ENCODE measurements at regions not wholly inside any gene's neighbourhood (a gene's known extent, or its start where the extent isn't known, plus 50 kb on each side); places are given as distances from the start of the nearest gene placed in this dataset.

DNA sequence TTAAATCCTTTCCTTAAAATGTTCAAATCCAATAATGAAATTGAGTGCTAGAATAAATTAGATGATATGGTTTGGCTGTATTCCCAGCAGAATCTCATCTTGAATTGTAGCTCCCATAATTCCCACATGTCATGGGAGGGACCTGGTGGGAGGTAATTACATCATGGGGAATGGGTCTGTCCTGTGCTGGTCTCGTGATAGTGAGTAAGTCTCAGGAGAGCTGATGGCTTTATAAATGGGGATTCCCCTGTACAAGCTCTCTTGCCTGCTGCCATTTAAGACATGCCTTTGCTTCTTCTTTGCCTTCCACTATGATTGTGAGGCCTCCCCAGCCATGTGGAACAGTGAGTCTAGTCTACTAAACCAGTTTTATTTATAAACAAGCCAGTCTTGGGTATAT is 508.5 kb downstream of the ETNK1 start:
- Histone ChIP-seq H2BK15ac (ENCODE audit: low read depth, poor library complexity, severe bottlenecking) (no peak overlapping the region), H3K4me2 (ENCODE audit: low read length, poor library complexity, severe bottlenecking) (no peak overlapping the region), H3K4me1 (ENCODE audit: control insufficient read depth, insufficient read depth, low read depth, low read length) (no peaks in the 10 kb centered on the region), H4K91ac (ENCODE audit: low read length) (no peak overlapping the region), H2AFZ (ENCODE audit: low read depth, low read length) (no peak overlapping the region), H3K14ac (ENCODE audit: low read length in 2 of 2) (no peak overlapping the region), H3K9me3 (ENCODE audit: control insufficient read depth, low read length) (no peaks in the 10 kb centered on the region), H3K23ac (ENCODE audit: low read length in 2 of 2) (no peak overlapping the region), H3K18ac (ENCODE audit: low read depth in 1 of 2, low read length in 2 of 2) (no peak overlapping the region), H3K9ac (ENCODE audit: low read length) (no peak overlapping the region), H2AK5ac (ENCODE audit: low read length, severe bottlenecking) (no peak overlapping the region), H4K8ac (ENCODE audit: low read length) (no peak overlapping the region), H3K4ac (ENCODE audit: low read depth in 1 of 2, low read length in 2 of 2) (no peak overlapping the region), H2BK5ac (ENCODE audit: low read depth, low read length, poor library complexity, severe bottlenecking) (no peak overlapping the region), H2BK120ac (ENCODE audit: low read depth, low read length) (no peak overlapping the region), H3K36me3 (ENCODE audit: control insufficient read depth in 1 of 2, insufficient read depth in 2 of 2, low read depth in 1 of 2, low read length in 2 of 2) (no peaks in the 10 kb centered on the region), H3K27ac (ENCODE audit: low read length, poor library complexity, severe bottlenecking) (no peak overlapping the region), H2BK12ac (ENCODE audit: low read length in 2 of 2) (no peak overlapping the region), H3K79me1 (replicated peaks; ENCODE audit: low read length, poor library complexity, severe bottlenecking) (no peaks in the 10 kb centered on the region), H3K4me3 (ENCODE audit: insufficient read depth in 1 of 2, low read depth in 1 of 2, low read length in 2 of 2) (no peak overlapping the region), H3K27me3 (ENCODE audit: control insufficient read depth in 1 of 2, insufficient read depth in 1 of 2, low read length in 2 of 2) (no peaks in the 10 kb centered on the region)
- no peak for DNase-seq
- WGBS: 88% methylated on average over 1 of the region's 1 CpG

DNA sequence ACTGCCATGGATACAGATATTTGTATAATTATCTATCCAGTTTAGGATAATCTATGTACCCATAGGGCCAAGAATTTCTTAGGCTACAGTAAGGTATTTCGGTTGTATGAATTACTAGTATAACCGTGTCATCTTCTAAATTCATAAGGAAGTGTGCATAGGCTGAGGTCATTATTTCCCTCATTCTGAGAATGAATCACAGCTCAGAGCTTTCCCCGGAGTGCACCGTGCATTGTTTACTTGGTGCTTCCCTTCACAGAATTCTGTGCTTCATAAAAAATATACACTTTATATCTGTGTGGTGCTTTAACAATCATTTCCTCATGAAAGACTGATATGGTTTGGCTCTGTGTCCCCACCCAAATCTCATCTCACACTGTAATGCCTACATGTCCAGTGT is 514.1 kb downstream of the ETNK1 start:
- no peak overlapping the region for H4K91ac ChIP-seq (ENCODE audit: low read length)
- no peak overlapping the region for H3K4me2 ChIP-seq (ENCODE audit: low read length, poor library complexity, severe bottlenecking)
- 100% methylated on average over 2 of the region's 4 CpGs for WGBS

DNA sequence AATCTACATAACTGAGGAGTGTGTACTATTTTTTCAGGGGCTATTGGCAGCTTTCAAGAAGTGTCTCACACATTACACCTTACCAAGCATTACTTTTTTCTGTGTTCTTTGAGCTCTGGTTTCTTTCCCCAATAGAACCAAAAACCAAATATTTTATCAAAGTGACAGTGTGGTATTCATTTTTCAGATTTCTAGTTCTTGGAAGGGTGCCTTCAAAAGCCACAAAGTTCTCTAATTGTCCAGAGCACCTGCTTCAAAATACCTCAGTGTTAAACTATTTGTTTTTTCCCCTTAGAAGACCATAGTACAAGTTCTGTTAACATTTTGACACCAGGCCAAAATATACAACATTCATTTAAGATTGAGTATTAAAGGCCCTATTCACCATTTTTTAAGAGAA is 515.7 kb downstream of the ETNK1 start:
- H3K27me3 ChIP-seq (ENCODE audit: control insufficient read depth in 1 of 2, insufficient read depth in 1 of 2, low read length in 2 of 2): no peaks in the 10 kb centered on the region
- peaks cover 10% of the 10 kb centered on the region for H3K9me3 ChIP-seq (ENCODE audit: control insufficient read depth, low read length)
- peaks cover 2% of the 10 kb centered on the region for H3K4me1 ChIP-seq (ENCODE audit: control insufficient read depth, insufficient read depth, low read depth, low read length)
- H2AFZ ChIP-seq (ENCODE audit: low read depth, low read length): no peak overlapping the region
- no peaks in the 10 kb centered on the region for H3K79me1 ChIP-seq (replicated peaks; ENCODE audit: low read length, poor library complexity, severe bottlenecking)
- H3K4me3 ChIP-seq (ENCODE audit: insufficient read depth in 1 of 2, low read depth in 1 of 2, low read length in 2 of 2): no peak overlapping the region
- H2BK12ac ChIP-seq (ENCODE audit: low read length in 2 of 2): no peak overlapping the region
- H3K23ac ChIP-seq (ENCODE audit: low read length in 2 of 2): no peak overlapping the region
- no peak overlapping the region for H4K91ac ChIP-seq (ENCODE audit: low read length)
- H2BK120ac ChIP-seq (ENCODE audit: low read depth, low read length): no peak overlapping the region
- DNase-seq: no peak
- no peak overlapping the region for H4K8ac ChIP-seq (ENCODE audit: low read length)
- H3K9ac ChIP-seq (ENCODE audit: low read length): no peak overlapping the region
- H3K27ac ChIP-seq (ENCODE audit: low read length, poor library complexity, severe bottlenecking): no peak overlapping the region
- no peak overlapping the region for H2AK5ac ChIP-seq (ENCODE audit: low read length, severe bottlenecking)
- H2BK5ac ChIP-seq (ENCODE audit: low read depth, low read length, poor library complexity, severe bottlenecking): no peak overlapping the region
- no peak overlapping the region for H3K4me2 ChIP-seq (ENCODE audit: low read length, poor library complexity, severe bottlenecking)
- no peak overlapping the region for H3K18ac ChIP-seq (ENCODE audit: low read depth in 1 of 2, low read length in 2 of 2)
- no peaks in the 10 kb centered on the region for H3K36me3 ChIP-seq (ENCODE audit: control insufficient read depth in 1 of 2, insufficient read depth in 2 of 2, low read depth in 1 of 2, low read length in 2 of 2)
- no peak overlapping the region for H2BK15ac ChIP-seq (ENCODE audit: low read depth, poor library complexity, severe bottlenecking)
- no peak overlapping the region for H3K14ac ChIP-seq (ENCODE audit: low read length in 2 of 2)
- H3K4ac ChIP-seq (ENCODE audit: low read depth in 1 of 2, low read length in 2 of 2): no peak overlapping the region

More for the DNA sequence above, 514.1 kb downstream of the ETNK1 start:
- no peak overlapping the region for H2BK12ac ChIP-seq (ENCODE audit: low read length in 2 of 2)
- H3K14ac ChIP-seq (ENCODE audit: low read length in 2 of 2): no peak overlapping the region
- no peak overlapping the region for H2BK5ac ChIP-seq (ENCODE audit: low read depth, low read length, poor library complexity, severe bottlenecking)
- H3K79me1 ChIP-seq (replicated peaks; ENCODE audit: low read length, poor library complexity, severe bottlenecking): no peaks in the 10 kb centered on the region
- no peak overlapping the region for H3K23ac ChIP-seq (ENCODE audit: low read length in 2 of 2)
- no peak overlapping the region for H2AK5ac ChIP-seq (ENCODE audit: low read length, severe bottlenecking)
- no peak overlapping the region for H2AFZ ChIP-seq (ENCODE audit: low read depth, low read length)
- no peaks in the 10 kb centered on the region for H3K9me3 ChIP-seq (ENCODE audit: control insufficient read depth, low read length)
- H2BK120ac ChIP-seq (ENCODE audit: low read depth, low read length): no peak overlapping the region
- no peaks in the 10 kb centered on the region for H3K27me3 ChIP-seq (ENCODE audit: control insufficient read depth in 1 of 2, insufficient read depth in 1 of 2, low read length in 2 of 2)
- no peak overlapping the region for H3K4me3 ChIP-seq (ENCODE audit: insufficient read depth in 1 of 2, low read depth in 1 of 2, low read length in 2 of 2)
- H3K9ac ChIP-seq (ENCODE audit: low read length): no peak overlapping the region
- H3K27ac ChIP-seq (ENCODE audit: low read length, poor library complexity, severe bottlenecking): no peak overlapping the region
- no peak overlapping the region for H3K18ac ChIP-seq (ENCODE audit: low read depth in 1 of 2, low read length in 2 of 2)
- no peak overlapping the region for H3K4ac ChIP-seq (ENCODE audit: low read depth in 1 of 2, low read length in 2 of 2)
- peaks cover 2% of the 10 kb centered on the region for H3K4me1 ChIP-seq (ENCODE audit: control insufficient read depth, insufficient read depth, low read depth, low read length)
- H3K36me3 ChIP-seq (ENCODE audit: control insufficient read depth in 1 of 2, insufficient read depth in 2 of 2, low read depth in 1 of 2, low read length in 2 of 2): no peaks in the 10 kb centered on the region
- no peak overlapping the region for H2BK15ac ChIP-seq (ENCODE audit: low read depth, poor library complexity, severe bottlenecking)
- DNase-seq: no peak
- H4K8ac ChIP-seq (ENCODE audit: low read length): no peak overlapping the region

DNA sequence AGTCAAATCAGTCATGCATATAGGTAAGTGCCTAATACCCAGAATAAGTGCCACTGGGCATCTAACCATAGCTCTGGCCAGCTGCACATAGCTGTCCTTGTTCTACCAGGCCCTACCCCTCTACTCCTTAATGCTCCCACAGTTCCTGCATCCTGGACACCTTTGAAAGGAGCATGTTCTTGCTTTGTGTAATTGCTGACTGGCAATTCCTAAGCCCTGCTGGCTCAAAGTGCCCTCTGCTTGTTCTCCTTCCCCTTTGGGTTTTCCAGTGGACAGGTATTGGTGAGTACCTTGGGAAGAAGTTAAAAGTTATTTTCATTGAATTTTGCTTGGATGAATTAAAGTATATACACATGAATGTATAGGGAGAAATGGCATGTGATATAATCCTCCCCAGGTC is 516.4 kb downstream of the ETNK1 start:
- Histone ChIP-seq H3K4me1 (ENCODE audit: control insufficient read depth, insufficient read depth, low read depth, low read length) (peaks cover 2% of the 10 kb centered on the region), H3K4me2 (ENCODE audit: low read length, poor library complexity, severe bottlenecking) (no peak overlapping the region), H3K4ac (ENCODE audit: low read depth in 1 of 2, low read length in 2 of 2) (no peak overlapping the region), H3K23ac (ENCODE audit: low read length in 2 of 2) (no peak overlapping the region), H3K27me3 (ENCODE audit: control insufficient read depth in 1 of 2, insufficient read depth in 1 of 2, low read length in 2 of 2) (no peaks in the 10 kb centered on the region), H2AK5ac (ENCODE audit: low read length, severe bottlenecking) (no peak overlapping the region), H2AFZ (ENCODE audit: low read depth, low read length) (no peak overlapping the region), H4K91ac (ENCODE audit: low read length) (no peak overlapping the region), H3K9me3 (ENCODE audit: control insufficient read depth, low read length) (peaks cover 10% of the 10 kb centered on the region), H3K18ac (ENCODE audit: low read depth in 1 of 2, low read length in 2 of 2) (no peak overlapping the region), H2BK5ac (ENCODE audit: low read depth, low read length, poor library complexity, severe bottlenecking) (no peak overlapping the region), H3K27ac (ENCODE audit: low read length, poor library complexity, severe bottlenecking) (peak overlapping the region; percentile 20), H3K4me3 (ENCODE audit: insufficient read depth in 1 of 2, low read depth in 1 of 2, low read length in 2 of 2) (no peak overlapping the region), H4K8ac (ENCODE audit: low read length) (no peak overlapping the region), H2BK120ac (ENCODE audit: low read depth, low read length) (no peak overlapping the region), H3K79me1 (replicated peaks; ENCODE audit: low read length, poor library complexity, severe bottlenecking) (no peaks in the 10 kb centered on the region), H2BK15ac (ENCODE audit: low read depth, poor library complexity, severe bottlenecking) (no peak overlapping the region), H3K36me3 (ENCODE audit: control insufficient read depth in 1 of 2, insufficient read depth in 2 of 2, low read depth in 1 of 2, low read length in 2 of 2) (no peaks in the 10 kb centered on the region), H3K14ac (ENCODE audit: low read length in 2 of 2) (no peak overlapping the region), H3K9ac (ENCODE audit: low read length) (no peak overlapping the region), H2BK12ac (ENCODE audit: low read length in 2 of 2) (no peak overlapping the region)
- DNase-seq: no peak

All from mesenchymal stem cell (in vitro differentiated cells and primary cell).